ENCODE measurements at regions not wholly inside any gene's neighbourhood (a gene's known extent, or its start where the extent isn't known, plus 50 kb on each side); places are given as distances from the start of the nearest gene placed in this dataset.

DNA sequence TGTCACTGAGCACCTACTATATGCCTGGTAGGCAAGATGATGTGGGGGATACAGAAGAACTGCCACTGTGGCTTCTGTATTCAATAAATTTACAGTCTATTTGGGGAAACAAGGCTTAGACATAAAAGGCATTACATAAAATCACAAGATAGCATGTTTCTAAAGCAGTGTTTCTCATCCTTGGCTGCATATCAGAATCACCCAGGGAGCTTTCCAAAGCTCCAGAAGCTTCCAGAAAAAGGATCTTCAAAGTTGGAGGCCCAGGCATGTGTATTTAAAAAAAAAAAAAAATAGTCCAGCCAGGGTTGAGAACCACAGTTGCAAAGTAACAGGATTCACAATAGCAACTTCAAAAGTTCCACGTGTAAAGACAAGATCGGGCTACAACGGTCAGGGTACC, 112.4 kb upstream of the SPACA1 start:
- no peak for DNase-seq

DNA sequence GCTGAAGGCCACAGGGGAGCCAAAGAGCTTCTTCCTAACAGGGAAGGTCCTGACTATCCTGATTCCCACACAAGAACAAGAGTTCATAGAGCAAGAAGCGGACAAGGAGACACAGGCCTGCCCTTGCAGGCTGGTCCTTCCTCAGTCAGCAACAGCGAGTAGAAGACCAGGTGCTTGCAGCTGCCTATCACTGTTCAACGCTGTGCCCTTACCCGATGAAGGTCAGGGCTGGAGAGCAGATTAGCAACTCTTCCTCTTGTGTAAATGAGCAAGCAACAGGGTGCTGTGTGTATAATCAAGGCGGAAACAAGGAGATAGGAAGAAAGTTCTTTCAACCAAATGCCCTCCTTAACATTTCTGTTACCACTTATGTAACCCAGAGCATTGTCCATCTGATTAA, 115.3 kb upstream of the SPACA1 start:
- no peak for DNase-seq

DNA sequence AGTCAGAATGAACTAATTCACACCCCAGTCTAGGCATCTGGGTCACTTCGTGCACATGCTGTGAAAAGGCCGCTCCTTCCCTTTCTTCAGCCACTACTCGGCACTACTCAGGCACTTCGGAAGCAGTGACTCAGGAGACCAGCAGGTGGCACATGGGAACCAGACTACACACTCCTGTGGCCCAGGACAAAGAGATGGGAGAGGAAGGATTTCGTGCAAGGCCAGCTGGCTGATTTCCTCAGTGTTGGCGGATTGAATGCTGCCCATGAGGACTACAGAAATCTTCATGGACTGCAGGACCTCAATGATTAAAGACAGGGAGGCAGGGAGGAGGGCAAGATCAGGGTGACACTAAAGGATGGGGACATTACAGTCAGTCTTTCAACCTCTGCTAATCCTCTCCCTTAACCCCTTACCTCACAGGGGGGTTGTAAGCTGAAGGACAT, 117.8 kb upstream of the SPACA1 start:
- peak; percentile 79 for DNase-seq

DNA sequence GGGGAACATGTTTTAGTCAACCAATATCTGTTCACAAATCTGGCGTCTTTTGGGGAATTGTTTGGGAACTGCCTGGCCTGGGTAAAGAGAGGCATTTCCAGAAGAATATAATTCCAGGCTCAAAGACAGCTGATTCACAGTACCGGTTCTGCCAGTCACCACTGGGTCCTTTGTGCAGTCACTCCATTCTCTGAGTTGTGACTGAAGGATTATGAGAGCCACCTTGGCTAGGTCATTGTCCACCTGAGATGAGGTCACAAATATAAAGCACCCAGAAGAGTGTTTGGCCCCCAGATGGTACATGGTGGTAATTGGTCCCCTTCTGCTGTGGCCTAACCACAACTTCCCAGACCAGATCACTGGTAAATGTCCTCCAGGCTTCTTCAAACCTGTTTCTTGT, 121.0 kb upstream of the SPACA1 start:
- no peak for DNase-seq

DNA sequence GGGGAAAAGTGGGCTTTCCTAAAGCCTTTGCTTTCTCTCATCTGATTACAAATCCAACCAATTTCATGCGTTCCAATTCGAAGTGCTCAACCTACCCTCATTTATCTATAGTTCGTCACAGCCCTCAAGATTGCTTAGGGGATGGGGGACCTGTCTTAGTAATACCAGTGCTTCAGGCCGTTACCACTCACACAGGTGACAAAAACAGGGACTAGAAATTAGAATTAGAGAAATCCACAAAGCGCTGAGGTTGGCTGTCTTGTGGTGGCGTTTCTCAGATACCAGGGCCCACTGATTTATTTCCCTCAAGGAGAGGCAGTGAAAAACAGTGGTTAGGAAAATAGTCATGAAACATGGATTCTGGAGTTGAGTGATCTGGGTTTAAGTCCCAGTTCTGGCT, 121.6 kb upstream of the SPACA1 start:
- no peak for DNase-seq

DNA sequence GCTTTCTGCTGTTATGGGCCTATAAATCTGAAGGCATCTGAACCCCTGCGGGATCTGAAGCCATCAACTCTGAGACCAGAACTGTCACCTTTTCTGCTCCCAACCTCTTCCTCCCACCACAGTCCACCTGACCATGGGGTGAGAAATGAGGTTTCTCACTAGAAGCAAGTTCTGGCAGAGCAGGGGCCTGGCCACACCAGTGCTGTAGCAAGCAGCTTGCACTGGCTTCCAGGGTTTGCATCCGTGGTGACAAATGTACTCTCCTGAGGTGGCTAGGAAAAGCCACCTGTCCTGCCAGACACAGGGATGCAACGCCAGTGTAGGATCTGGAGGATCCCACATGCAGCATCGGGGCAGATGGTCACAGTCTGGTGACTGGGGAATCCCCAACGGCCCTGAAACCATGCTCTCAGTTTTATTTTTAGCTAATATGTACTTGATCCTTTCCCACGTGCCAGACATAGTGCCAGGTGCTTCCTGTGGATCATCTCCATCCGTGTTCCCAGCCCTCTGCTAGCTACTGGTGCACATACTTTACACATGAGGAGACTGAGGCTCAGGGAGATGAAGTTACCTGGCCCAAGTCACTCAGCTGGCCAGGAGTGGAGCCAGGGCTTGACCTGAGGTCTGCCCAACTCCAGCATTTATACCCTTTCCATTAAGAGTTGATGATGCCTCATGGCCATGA, 122.1 kb upstream of the SPACA1 start:
- peak; percentile 13 for DNase-seq

DNA sequence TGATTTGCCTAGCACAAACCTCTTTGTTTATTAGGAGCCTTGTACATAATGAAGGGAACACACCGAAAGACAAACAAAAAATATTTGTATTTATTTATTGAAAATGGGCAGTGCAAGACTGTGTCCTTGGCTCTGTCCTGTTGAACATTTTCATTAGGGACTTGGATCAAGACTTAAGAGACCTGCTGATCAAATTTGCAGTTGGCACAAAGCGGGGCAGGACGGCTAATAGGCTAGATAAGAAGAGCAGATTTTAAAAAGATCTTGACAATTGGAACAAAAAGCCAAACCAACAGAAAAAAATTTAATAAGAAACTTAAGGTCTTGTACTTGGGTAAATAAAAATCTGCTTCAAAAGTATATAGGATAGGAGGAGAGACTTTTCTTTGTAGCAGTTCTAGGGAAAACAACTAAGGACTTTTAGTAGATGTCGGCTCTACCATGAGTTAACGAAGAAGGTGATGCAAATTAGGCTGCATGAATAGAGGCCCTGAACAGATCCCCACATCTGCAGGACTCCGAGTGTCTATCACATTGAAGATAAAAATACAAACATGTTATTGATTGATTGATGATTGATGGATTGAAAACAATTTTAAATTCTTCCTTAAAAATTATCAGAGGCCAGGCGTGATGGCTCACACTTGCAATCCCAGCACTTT, 124.1 kb upstream of the SPACA1 start:
- no peak for DNase-seq

DNA sequence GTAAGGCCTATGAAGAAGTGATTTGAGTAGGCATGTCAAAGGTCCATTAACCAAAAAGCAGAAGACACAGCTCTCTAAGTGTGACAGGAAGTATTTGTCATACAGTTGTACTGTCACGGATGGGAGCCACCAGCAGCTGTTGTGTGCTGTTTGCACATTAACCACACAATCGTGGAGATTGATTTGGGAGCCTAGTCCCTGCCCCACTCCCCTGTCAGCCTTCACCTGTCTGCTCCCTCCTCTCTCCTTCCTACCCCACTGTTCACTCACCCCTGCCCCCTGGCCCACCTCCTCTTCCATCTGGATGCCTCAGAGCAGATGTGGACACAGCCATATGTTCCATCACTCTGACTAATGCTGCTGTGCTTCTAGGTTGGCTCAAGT, 124.7 kb upstream of the SPACA1 start:
- DNase-seq, result peak; percentile 50

DNA sequence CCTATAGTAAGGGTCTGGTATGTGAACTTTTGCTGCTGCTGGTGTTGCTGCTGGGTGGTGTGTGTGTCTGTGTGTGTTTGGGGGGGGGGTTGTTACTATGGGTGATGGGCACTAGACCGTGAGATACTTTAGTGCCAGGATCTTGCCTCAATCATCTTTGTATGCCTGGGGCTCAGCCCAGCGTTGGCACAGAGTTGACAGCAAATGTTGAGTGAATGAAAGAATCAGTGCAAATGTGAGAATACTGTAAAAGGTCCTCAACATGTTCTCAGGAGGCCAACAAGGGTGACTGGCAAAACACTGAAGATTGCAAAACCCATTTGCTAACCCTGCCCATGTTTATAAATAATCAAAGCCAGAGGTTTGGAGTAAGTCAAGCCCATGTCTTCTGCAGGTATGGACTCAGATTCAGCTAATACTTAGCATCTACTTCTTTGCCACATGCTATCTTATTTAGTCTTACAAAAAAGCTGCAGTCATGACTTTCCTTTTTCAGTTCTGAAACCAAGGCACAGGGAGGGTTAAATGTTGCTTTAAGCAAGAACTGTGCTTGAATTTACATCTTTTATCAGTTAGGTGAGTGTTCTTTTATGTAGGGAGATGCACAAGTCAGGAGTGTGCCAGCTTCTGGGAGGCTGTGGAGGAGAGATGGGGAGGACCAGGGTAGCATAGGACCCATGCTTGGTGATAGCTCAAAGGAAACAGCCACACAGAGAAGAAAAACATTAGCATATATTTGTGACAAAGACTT, 125.3 kb upstream of the SPACA1 start:
- DNase-seq, result no peak

DNA sequence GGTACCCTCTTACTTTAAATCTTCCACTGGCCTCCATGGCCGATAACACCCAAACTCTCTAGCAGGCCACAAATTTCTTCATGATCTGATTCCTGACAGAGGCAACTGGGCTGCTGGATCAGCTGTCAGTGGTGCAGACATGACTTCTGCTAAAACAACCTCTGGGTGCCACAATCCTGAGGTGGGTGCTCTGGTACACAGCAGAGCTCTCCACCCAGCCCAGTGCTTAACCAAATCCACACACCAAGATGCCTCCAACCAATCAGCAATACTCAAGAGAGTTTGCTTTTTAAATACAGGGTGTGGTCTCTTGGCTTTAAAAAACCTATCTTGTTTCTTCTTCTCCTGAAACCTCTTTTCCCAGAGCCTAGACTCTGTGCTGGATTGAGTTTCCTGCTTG, 126.6 kb upstream of the SPACA1 start:
- no peak for DNase-seq

DNA sequence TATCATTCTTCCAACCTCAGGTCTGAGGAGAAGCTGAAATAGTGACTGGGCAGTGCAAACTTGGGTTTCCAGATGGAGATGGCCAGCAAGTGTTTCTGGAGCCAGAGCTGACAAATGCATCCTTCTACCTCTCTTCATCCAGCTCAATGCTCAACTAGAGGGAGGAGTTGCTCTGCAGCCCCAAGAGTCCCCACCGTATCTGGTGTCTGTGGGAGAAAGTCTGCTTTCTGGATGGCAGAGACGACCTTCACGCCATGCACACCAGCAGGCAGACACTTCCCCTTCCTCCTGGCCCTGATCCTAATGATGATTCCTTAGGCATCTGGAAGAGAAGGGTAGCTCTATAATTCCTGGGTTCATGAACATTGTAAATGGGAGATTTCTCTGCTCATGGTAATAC, 127.4 kb upstream of the SPACA1 start:
- no peak for DNase-seq

DNA sequence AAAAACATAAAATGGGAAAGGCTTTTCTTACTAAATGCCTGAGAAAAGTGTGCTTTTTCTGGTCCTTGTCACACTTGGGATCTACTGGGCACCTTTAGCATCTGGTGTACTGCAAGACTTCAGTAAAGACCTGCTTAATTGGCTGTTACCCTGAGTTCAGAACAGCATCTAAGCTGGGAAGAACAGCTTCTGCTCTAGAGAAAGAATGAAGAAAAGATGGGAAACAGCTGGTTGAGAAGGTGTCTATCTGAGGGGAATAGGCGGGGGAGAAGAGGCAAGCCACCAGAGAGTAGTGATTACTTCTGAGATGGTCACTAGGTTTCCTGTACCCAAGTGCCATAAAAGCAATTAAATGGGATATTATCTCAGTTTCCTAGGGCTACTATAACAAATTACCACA, 128.2 kb upstream of the SPACA1 start:
- no peak for DNase-seq

DNA sequence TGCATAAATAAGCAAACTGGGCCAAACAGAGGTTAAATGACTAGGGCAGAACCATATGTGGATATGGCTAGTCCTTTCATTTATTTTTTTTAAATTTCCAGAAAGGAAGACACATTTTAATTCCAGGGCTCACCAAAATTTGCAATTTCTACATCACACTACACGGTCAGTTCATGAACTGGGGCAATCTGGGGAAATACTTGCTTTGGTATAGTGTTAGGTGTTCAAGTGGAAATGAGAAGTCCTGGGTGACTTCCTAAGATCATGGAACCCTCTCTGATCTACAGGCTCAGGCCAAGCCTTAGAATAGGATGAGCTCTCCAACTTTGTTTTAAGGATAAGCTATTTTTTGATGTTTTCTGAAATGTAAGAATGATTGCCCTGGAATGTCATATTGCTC, 128.6 kb upstream of the SPACA1 start:
- no peak for DNase-seq

DNA sequence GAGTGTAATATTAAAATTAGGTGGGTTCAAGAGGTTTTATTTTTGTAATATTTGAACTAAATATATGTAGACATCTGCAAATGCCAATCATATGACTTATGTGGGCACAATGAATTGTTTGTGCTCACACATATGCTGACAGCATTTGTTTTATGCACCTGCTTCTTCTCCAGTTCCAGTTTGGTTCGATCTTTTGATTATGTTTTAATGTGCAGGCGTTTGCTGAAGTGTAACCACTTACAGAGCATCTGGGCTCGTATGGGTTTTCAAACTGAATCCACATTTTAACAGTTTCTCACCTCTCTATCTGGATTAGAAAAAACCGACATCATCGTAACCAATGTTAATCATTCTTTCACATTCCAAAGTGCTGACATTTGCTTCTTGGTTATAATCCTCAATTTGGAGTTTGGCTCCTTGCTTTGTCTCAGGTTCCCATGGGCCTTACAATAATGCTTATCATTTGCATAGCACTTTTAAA, 129.1 kb upstream of the SPACA1 start:
- peak; percentile 34 for DNase-seq

DNA sequence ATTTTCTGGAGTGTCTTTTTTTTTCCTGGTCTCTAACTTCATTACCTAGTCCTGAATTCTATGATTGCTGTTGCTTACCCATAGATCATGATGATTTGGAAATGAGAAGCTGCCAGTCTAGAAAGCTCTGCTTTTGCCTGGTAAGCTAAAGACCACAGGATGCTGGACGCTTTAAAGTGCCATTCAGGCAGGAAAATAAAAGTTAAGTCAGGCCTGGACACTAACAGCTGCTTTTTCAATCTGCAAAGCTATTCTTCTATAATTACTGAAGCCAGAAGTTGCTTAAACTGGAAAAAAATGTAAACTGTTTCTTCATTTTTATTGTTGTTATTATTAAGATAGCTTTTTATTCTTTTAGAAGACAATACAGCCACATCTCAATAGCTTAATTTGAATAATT, 129.8 kb upstream of the SPACA1 start:
- DNase-seq, result no peak

DNA sequence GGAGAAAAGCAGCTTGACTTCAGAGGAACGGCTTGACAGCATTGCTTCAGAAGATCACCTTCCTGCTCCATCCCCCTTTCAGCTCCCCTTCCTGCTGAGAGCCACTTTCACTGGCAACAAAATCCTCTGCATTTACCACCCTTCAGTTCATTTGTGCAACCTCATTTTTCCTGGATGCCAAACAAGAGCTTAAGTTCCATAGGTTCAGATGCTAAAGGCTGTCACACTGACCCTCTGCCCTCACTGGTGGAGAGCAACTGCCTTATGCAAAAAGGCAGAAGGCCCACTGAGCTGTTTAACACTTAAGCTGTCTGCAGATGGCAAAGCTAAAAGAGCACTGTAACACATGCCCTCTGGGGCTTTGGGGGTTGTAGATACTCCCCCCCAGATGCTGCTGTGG, 131.2 kb upstream of the SPACA1 start:
- DNase-seq, result no peak

DNA sequence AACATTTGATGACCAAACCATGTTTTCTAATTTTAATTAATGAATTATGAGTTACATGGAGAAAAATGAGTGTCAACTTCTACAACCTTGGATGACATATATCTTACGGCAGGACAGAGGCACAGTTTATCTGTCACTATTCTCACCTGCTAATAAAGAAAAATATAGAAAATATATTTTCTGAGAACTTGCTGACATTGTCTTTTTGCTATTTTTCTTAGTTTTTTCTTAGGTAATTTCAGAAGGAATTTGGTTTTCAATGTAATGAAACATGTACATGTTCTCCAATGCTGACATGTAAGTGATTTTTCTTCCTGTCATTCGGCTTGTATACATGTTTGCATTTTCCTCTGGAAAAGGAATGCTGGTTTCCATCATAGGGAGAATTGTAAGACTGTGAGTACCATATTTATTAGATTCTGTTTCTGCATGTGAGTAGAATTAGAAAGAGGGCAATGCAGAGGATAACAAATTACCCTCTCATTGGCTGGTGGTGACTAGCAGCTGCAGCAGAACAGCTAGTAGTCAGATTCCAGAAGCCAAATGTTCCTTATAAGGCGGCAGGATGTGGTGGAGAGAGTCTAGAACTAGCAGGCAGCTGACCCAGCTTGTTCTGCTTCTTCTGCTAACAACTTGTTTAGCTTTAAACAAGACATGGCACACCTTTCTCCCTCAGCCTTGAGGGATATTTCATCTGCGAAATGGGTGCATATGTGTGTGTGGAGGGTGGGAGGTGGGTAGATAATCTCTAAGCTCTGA, 132.8 kb upstream of the SPACA1 start:
- no peak for DNase-seq

DNA sequence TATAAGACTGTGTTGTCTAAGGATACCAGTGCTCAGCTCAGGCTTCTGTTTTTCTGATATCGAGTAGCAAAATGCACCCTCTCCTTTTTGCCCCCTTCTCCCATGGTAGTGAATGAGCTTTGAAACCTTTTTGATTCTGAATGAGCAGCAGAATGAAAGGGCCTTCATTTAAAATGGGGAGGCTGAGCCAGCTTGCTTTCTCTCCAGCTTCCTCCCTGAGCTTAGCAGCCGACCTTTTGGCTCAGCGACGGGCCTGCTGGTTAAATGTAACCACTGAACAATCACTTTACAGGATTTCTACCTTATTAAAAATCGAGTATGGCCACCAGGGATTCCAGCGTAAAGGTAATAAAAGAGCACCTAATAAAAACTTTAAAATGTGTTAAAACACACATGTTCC, 133.7 kb upstream of the SPACA1 start:
- DNase-seq, result no peak

DNA sequence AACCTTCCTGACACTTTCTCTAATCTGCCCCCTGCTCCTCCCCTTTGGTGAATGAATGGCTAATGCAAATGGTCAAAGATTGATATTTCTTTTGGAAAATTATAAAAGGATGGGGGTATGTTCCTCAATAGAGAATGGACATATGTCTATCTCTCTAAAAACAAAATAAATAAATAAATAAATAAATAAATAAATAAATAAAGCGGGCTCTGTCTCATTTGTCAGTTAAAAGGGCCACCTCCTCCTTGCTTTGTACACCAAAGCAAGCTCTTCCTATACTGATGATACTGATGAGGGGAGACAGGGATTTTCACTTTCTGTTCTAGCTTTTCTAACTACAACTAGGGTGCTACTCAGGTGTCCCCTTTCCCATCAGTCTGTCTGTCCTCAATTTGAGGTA, 135.5 kb upstream of the SPACA1 start:
- no peak for DNase-seq

DNA sequence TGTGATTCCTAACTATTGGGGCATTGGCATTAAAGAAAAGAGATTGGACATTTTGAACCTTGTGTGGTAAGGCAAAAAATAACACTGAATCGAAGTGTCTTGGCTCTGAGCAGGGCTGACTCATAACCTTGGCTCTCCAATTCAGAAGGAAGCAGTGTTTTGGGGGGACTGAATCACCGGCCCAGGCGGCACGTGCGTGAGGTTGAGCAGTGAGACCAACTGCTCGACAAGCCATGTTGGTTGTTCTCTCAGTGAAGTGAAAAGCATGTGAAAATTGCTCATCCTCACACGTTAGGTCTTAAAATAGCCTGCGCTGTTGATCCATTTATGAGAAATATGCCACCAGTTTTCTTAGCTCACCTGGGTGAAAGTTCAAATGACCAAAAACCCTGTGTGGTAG, 137.8 kb upstream of the SPACA1 start:
- no peak for DNase-seq

DNA sequence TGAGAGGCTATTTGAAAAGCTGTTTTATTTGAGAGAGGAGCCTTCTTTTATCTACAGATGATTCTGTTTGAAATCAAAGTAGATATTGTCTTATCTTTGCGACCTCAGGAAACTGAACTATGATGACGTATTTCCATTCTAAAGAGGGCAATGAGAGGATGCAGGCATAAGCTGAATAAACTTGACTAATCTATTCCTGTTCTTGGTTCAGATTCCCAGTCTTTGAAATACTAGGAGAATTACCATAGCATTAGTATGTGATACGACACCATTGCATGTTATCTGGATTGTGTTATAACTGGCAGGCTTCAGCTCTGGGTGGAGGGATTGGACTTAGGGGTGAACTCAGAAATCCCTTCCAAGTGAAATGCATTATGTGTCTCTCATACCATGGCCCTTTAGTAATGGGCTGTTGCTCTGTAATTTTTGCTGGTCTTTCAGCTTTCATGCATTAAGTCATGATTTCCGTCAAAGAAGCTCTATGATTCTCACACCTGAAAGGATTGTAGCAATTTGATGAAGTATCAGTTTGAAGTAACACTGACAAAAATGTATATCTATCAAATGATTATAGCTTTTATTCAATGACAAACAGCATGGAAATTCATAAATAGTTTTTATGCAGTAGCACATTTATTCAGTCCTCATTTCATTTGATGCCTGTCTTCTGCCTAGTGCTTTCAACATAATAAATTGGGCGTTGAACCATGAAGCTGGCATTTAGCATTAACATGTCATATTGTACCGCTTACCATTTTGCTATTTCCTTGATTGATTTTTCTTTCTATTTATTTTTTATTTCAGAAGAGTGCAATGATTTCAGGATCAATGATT, 138.4 kb upstream of the SPACA1 start:
- DNase-seq, result no peak

DNA sequence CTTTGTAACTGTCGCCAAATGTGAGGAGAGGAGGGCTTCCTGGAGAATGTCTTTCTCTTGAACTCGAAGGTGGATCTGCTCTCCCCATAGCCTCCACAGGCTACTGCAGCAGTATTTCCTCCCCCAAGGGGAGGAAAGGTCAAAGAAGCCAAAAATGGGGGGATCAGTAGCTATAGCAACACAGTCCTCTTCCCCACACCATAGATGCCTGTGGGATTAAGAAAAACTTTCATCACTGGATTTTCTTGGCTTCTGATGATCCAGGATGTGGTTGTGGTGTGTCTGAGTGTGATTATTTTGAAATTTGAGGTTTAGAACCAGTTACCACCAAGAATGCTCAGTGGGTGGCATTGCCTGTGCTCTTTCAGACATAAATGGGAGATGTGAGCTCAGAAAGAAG, 140.1 kb upstream of the SPACA1 start:
- no peak for DNase-seq
